ENCODE measurements at regions not wholly inside any gene's neighbourhood (a gene's known extent, or its start where the extent isn't known, plus 50 kb on each side); places are given as distances from the start of the nearest gene placed in this dataset.
"Not testable (repeated sequence)": the region's sequence is repeated elsewhere in the genome, so short reads cannot be mapped to it uniquely, and the experiment has no call there.

- CTCF ChIA-PET = no interaction called here
- Histone ChIP-seq H3K27me3 (ENCODE audit: control insufficient read depth in 2 of 2, insufficient read depth in 2 of 2, low read length in 2 of 2) (no peaks in the 10 kb centered on the region), H3K27ac (ENCODE audit: low read depth, low read length) (no peak overlapping the region), H3K4me1 (ENCODE audit: control insufficient read depth in 2 of 2, insufficient read depth in 2 of 2, low read length in 2 of 2) (no peaks in the 10 kb centered on the region), H3K36me3 (ENCODE audit: control insufficient read depth in 2 of 3, insufficient read depth in 3 of 3, low read length in 3 of 3) (no peaks in the 10 kb centered on the region), H3K4me3 (ENCODE audit: low read length) (no peak overlapping the region), H3K9me3 (ENCODE audit: control insufficient read depth in 2 of 3, low read length in 3 of 3) (no peaks in the 10 kb centered on the region)
- Mint-ChIP-seq H3K9me3 (peaks cover 0 to 29% (median 10%) of the 10 kb centered on the region in 11 donors), H3K27me3 (no peaks in the 10 kb centered on the region), H3K4me1 (no peaks in the 10 kb centered on the region), H3K36me3 (peaks cover 0 to 4% (median 0%) of the 10 kb centered on the region in 5 donors), H3K27ac (no peak overlapping the region), H3K4me3 (no peak overlapping the region)
- intact Hi-C loops (cut with micrococcal nuclease) = no loop called here
- POLR2A ChIA-PET = no interaction called here
- ATAC-seq (no peak), DNase-seq (no peak)
Observed at GRCh38 chr16:65235339-65236177, 113.7 kb upstream of the CDH11 start.

- H3K27ac ChIP-seq (ENCODE audit: low read depth, low read length); H3K27ac Mint-ChIP-seq; ATAC-seq; DNase-seq; H3K4me1 ChIP-seq (ENCODE audit: control insufficient read depth in 2 of 2, insufficient read depth in 2 of 2, low read length in 2 of 2); H3K27me3 ChIP-seq (ENCODE audit: control insufficient read depth in 2 of 2, insufficient read depth in 2 of 2, low read length in 2 of 2); H3K27me3 Mint-ChIP-seq; CTCF ChIA-PET; POLR2A ChIA-PET; H3K4me3 Mint-ChIP-seq; H3K4me1 Mint-ChIP-seq; intact Hi-C loops (cut with micrococcal nuclease); H3K4me3 ChIP-seq (ENCODE audit: low read length); H3K36me3 Mint-ChIP-seq; H3K36me3 ChIP-seq (ENCODE audit: control insufficient read depth in 2 of 3, insufficient read depth in 3 of 3, low read length in 3 of 3); H3K9me3 ChIP-seq (ENCODE audit: control insufficient read depth in 2 of 3, low read length in 3 of 3): not testable (repeated sequence)
- peaks cover 0 to 23% (median 7%) of the 10 kb centered on the region in 11 donors for H3K9me3 Mint-ChIP-seq
Observed at GRCh38 chr16:65234721-65235320, 113.0 kb upstream of the CDH11 start.

- no peaks in the 10 kb centered on the region for H3K36me3 Mint-ChIP-seq
- no peak overlapping the region for H3K27ac ChIP-seq (ENCODE audit: low read depth, low read length)
- H3K4me1 Mint-ChIP-seq = no peaks in the 10 kb centered on the region
- ATAC-seq (no peak), DNase-seq (no peak)
- H3K4me3 Mint-ChIP-seq = no peak overlapping the region
- no peaks in the 10 kb centered on the region for H3K36me3 ChIP-seq (ENCODE audit: control insufficient read depth in 2 of 3, insufficient read depth in 3 of 3, low read length in 3 of 3)
- ChIA-PET POLR2A (no interaction called here), CTCF (no interaction called here)
- H3K9me3 ChIP-seq (ENCODE audit: control insufficient read depth in 2 of 3, low read length in 3 of 3) = no peaks in the 10 kb centered on the region
- H3K4me1 ChIP-seq (ENCODE audit: control insufficient read depth in 2 of 2, insufficient read depth in 2 of 2, low read length in 2 of 2) = no peaks in the 10 kb centered on the region
- peaks cover 4 to 24% (median 11%) of the 10 kb centered on the region in 11 donors for H3K9me3 Mint-ChIP-seq
- no peaks in the 10 kb centered on the region for H3K27me3 Mint-ChIP-seq
- no peak overlapping the region for H3K4me3 ChIP-seq (ENCODE audit: low read length)
- no peaks in the 10 kb centered on the region for H3K27me3 ChIP-seq (ENCODE audit: control insufficient read depth in 2 of 2, insufficient read depth in 2 of 2, low read length in 2 of 2)
- intact Hi-C loops (cut with micrococcal nuclease) = no loop called here
- H3K27ac Mint-ChIP-seq = no peak overlapping the region
Observed at GRCh38 chr16:65229191-65229662, 107.4 kb upstream of the CDH11 start.

- intact Hi-C loops (cut with micrococcal nuclease) = no loop called here
- Histone ChIP-seq H3K36me3 (ENCODE audit: control insufficient read depth in 2 of 3, insufficient read depth in 3 of 3, low read length in 3 of 3) (no peaks in the 10 kb centered on the region), H3K27me3 (ENCODE audit: control insufficient read depth in 2 of 2, insufficient read depth in 2 of 2, low read length in 2 of 2) (no peaks in the 10 kb centered on the region), H3K4me3 (ENCODE audit: low read length) (no peak overlapping the region), H3K27ac (ENCODE audit: low read depth, low read length) (no peak overlapping the region), H3K4me1 (ENCODE audit: control insufficient read depth in 2 of 2, insufficient read depth in 2 of 2, low read length in 2 of 2) (no peaks in the 10 kb centered on the region), H3K9me3 (ENCODE audit: control insufficient read depth in 2 of 3, low read length in 3 of 3) (no peaks in the 10 kb centered on the region)
- H3K36me3 Mint-ChIP-seq = no peaks in the 10 kb centered on the region
- H3K4me1 Mint-ChIP-seq = peaks cover 0 to 2% (median 0%) of the 10 kb centered on the region in 7 donors
- CTCF ChIA-PET = no interaction called here
- peaks cover 3 to 26% (median 12%) of the 10 kb centered on the region in 11 donors for H3K9me3 Mint-ChIP-seq
- DNase-seq = no peak
- H3K27ac Mint-ChIP-seq = no peak overlapping the region
- POLR2A ChIA-PET = no interaction called here
- ATAC-seq = no peak
- H3K27me3 Mint-ChIP-seq = no peaks in the 10 kb centered on the region
- no peak overlapping the region for H3K4me3 Mint-ChIP-seq
Observed at GRCh38 chr16:65227150-65227835, 105.4 kb upstream of the CDH11 start.

- Mint-ChIP-seq H3K9me3 (peaks cover 0 to 22% (median 10%) of the 10 kb centered on the region in 11 donors), H3K4me3 (no peak overlapping the region), H3K4me1 (peaks cover 0 to 2% (median 0%) of the 10 kb centered on the region in 7 donors), H3K27me3 (no peaks in the 10 kb centered on the region), H3K36me3 (no peaks in the 10 kb centered on the region), H3K27ac (no peak overlapping the region)
- H3K9me3 ChIP-seq (ENCODE audit: control insufficient read depth in 2 of 3, low read length in 3 of 3) = no peaks in the 10 kb centered on the region
- no peak for ATAC-seq
- no peaks in the 10 kb centered on the region for H3K36me3 ChIP-seq (ENCODE audit: control insufficient read depth in 2 of 3, insufficient read depth in 3 of 3, low read length in 3 of 3)
- intact Hi-C loops (cut with micrococcal nuclease) = no loop called here
- H3K27me3 ChIP-seq (ENCODE audit: control insufficient read depth in 2 of 2, insufficient read depth in 2 of 2, low read length in 2 of 2) = no peaks in the 10 kb centered on the region
- DNase-seq = no peak
- no peak overlapping the region for H3K4me3 ChIP-seq (ENCODE audit: low read length)
- no peak overlapping the region for H3K27ac ChIP-seq (ENCODE audit: low read depth, low read length)
- ChIA-PET CTCF (no interaction called here), POLR2A (no interaction called here)
- H3K4me1 ChIP-seq (ENCODE audit: control insufficient read depth in 2 of 2, insufficient read depth in 2 of 2, low read length in 2 of 2) = no peaks in the 10 kb centered on the region
Observed at GRCh38 chr16:65226077-65226476, 104.2 kb upstream of the CDH11 start.

- ATAC-seq (no peak), DNase-seq (no peak)
- POLR2A ChIA-PET = no interaction called here
- Histone ChIP-seq H3K4me3 (ENCODE audit: low read length) (no peak overlapping the region), H3K27ac (ENCODE audit: low read depth, low read length) (no peak overlapping the region), H3K4me1 (ENCODE audit: control insufficient read depth in 2 of 2, insufficient read depth in 2 of 2, low read length in 2 of 2) (no peaks in the 10 kb centered on the region), H3K9me3 (ENCODE audit: control insufficient read depth in 2 of 3, low read length in 3 of 3) (no peaks in the 10 kb centered on the region), H3K36me3 (ENCODE audit: control insufficient read depth in 2 of 3, insufficient read depth in 3 of 3, low read length in 3 of 3) (no peaks in the 10 kb centered on the region), H3K27me3 (ENCODE audit: control insufficient read depth in 2 of 2, insufficient read depth in 2 of 2, low read length in 2 of 2) (no peaks in the 10 kb centered on the region)
- peaks cover 0 to 22% (median 10%) of the 10 kb centered on the region in 11 donors for H3K9me3 Mint-ChIP-seq
- no peaks in the 10 kb centered on the region for H3K27me3 Mint-ChIP-seq
- H3K4me3 Mint-ChIP-seq = no peak overlapping the region
- intact Hi-C loops (cut with micrococcal nuclease) = no loop called here
- no peaks in the 10 kb centered on the region for H3K36me3 Mint-ChIP-seq
- H3K27ac Mint-ChIP-seq = no peak overlapping the region
- CTCF ChIA-PET = no interaction called here
- H3K4me1 Mint-ChIP-seq = peaks cover 0 to 2% (median 0%) of the 10 kb centered on the region in 7 donors
Observed at GRCh38 chr16:65225488-65225887, 103.6 kb upstream of the CDH11 start.

Data from naive thymus-derived CD4-positive, alpha-beta T cell (primary cell).